H9 (cell line): ENCODE measurements at regions not wholly inside any gene's neighbourhood (a gene's known extent, or its start where the extent isn't known, plus 50 kb on each side); places are given as distances from the start of the nearest gene placed in this dataset.

ENCODE experiments used
- DNase-seq: peaks from one replicate; pipeline ENCODE4 v3.0.0-alpha.2; 2017
- H2AFZ ChIP-seq: one replicate; pipeline ENCODE4 v1.6.1; 2013; ENCODE audit warnings: mild to moderate bottlenecking, low read length, control low read depth, moderate library complexity
- H2AK5ac ChIP-seq: 2 replicates; pipeline ENCODE4 v1.6.1; 2013; ENCODE audit warnings: low read length, control low read depth, mixed read lengths; ENCODE audit not compliant: insufficient read length
- H2BK120ac ChIP-seq: one replicate; pipeline ENCODE4 v1.6.1; 2013; ENCODE audit warnings: low read depth, mild to moderate bottlenecking, low read length, control low read depth, inconsistent platforms; ENCODE audit not compliant: poor library complexity, severe bottlenecking
- H2BK12ac ChIP-seq: 2 replicates; pipeline ENCODE4 v1.6.1; 2013; ENCODE audit warnings: low read length, control low read depth, mixed read lengths, low read depth; ENCODE audit not compliant: insufficient read length
- H2BK15ac ChIP-seq: 2 replicates; pipeline ENCODE4 v1.6.1; 2013; ENCODE audit warnings: low read depth, low read length, control low read depth
- H2BK20ac ChIP-seq: one replicate; pipeline ENCODE4 v1.6.1; 2013; ENCODE audit warnings: low read depth, mild to moderate bottlenecking, low read length, control low read depth, inconsistent platforms; ENCODE audit not compliant: poor library complexity, severe bottlenecking
- H2BK5ac ChIP-seq: 2 replicates; pipeline ENCODE4 v1.6.1; 2013; ENCODE audit warnings: low read length, control low read depth, mixed read lengths; ENCODE audit not compliant: insufficient read length
- H3K14ac ChIP-seq: 2 replicates; pipeline ENCODE4 v1.6.1; 2013; ENCODE audit warnings: low read length, control low read depth; ENCODE audit not compliant: insufficient read depth
- H3K18ac ChIP-seq: 2 replicates; pipeline ENCODE4 v1.6.1; 2013; ENCODE audit warnings: low read depth, mild to moderate bottlenecking, mixed read lengths, low read length, control low read depth; ENCODE audit not compliant: insufficient read length
- H3K23ac ChIP-seq: 2 replicates; pipeline ENCODE4 v1.6.1; 2013; ENCODE audit warnings: low read length, control low read depth, mixed read lengths, low read depth; ENCODE audit not compliant: insufficient read length
- H3K23me2 ChIP-seq: 2 replicates; pipeline ENCODE4 v1.6.1; 2013; ENCODE audit warnings: low read depth, mild to moderate bottlenecking, mixed read lengths, low read length, control low read depth; ENCODE audit not compliant: insufficient read length, poor library complexity, severe bottlenecking
- H3K27ac ChIP-seq: 2 replicates; pipeline ENCODE4 v1.5.1; 2013; ENCODE audit warnings: low read length, control low read depth, mixed read lengths, low read depth; ENCODE audit not compliant: insufficient read length
- H3K27me3 ChIP-seq: 2 replicates; pipeline ENCODE4 v1.6.1; 2013; ENCODE audit warnings: low read length, control low read depth, inconsistent platforms; ENCODE audit not compliant: insufficient read depth
- H3K4ac ChIP-seq: 2 replicates; pipeline ENCODE4 v1.6.1; 2013; ENCODE audit warnings: low read depth, mild to moderate bottlenecking, control low read depth, inconsistent platforms, low read length, moderate library complexity
- H3K4me1 ChIP-seq: 2 replicates; pipeline ENCODE4 v1.6.1; 2013; ENCODE audit warnings: low read length, control low read depth, inconsistent platforms; ENCODE audit not compliant: insufficient read depth
- H3K4me2 ChIP-seq: 2 replicates; pipeline ENCODE4 v1.6.1; 2013; ENCODE audit warnings: low read length, control low read depth, mixed read lengths; ENCODE audit not compliant: insufficient read length, insufficient read depth
- H3K56ac ChIP-seq: 2 replicates; pipeline ENCODE4 v1.6.1; 2013; ENCODE audit warnings: low read depth, mild to moderate bottlenecking, mixed read lengths, low read length, control low read depth; ENCODE audit not compliant: insufficient read length
- H3K79me1 ChIP-seq: 2 replicates; pipeline ENCODE4 v1.6.1; 2013; ENCODE audit warnings: low read depth, mild to moderate bottlenecking, moderate library complexity, low read length, control low read depth, inconsistent platforms; ENCODE audit not compliant: insufficient read depth, poor library complexity, severe bottlenecking
- H3K79me2 ChIP-seq: 2 replicates; pipeline ENCODE4 v1.6.1; 2013; ENCODE audit warnings: low read length, control low read depth, inconsistent platforms; ENCODE audit not compliant: insufficient read depth
- H3K9ac ChIP-seq: 2 replicates; pipeline ENCODE4 v1.6.1; 2013; ENCODE audit warnings: low read length, control low read depth, mixed read lengths; ENCODE audit not compliant: insufficient read length; ENCODE audit errors: extremely low read depth
- H3K9me3 ChIP-seq: one replicate; pipeline ENCODE4 v1.6.1; 2013; ENCODE audit warnings: low read depth, low read length, inconsistent platforms; ENCODE audit not compliant: control insufficient read depth
- H3T11ph ChIP-seq: one replicate; pipeline ENCODE4 v1.6.1; 2013; ENCODE audit warnings: mild to moderate bottlenecking, low read length, control low read depth, inconsistent platforms
- H4K20me1 ChIP-seq: one replicate; pipeline ENCODE4 v1.6.1; 2013; ENCODE audit not compliant: control insufficient read depth, insufficient read length, insufficient read depth
- H4K5ac ChIP-seq: 2 replicates; pipeline ENCODE4 v1.6.1; 2013; ENCODE audit warnings: low read depth, mild to moderate bottlenecking, mixed read lengths, low read length, control low read depth; ENCODE audit not compliant: insufficient read length
- H4K8ac ChIP-seq: replicated peaks from 2 replicates; pipeline ENCODE4 v1.6.1; 2013; ENCODE audit warnings: low read length, control low read depth, mixed read lengths, low read depth; ENCODE audit not compliant: insufficient read length
- H4K91ac ChIP-seq: 2 replicates; pipeline ENCODE4 v1.6.1; 2013; ENCODE audit warnings: low read depth, mild to moderate bottlenecking, moderate library complexity, mixed read lengths, low read length, control low read depth; ENCODE audit not compliant: insufficient read length
- H3K27ac Mint-ChIP-seq, 3 experiments: 2 replicates in 2 of 3; 3 replicates in 1 of 3; pipeline ENCODE4 v1.8.0; 2020 to 2021; ENCODE audit warnings: mixed read lengths in 3 of 3, mild to moderate bottlenecking in 1 of 3, moderate library complexity in 1 of 3
- H3K27me3 Mint-ChIP-seq: 2 replicates; pipeline ENCODE4 v1.8.0; 2021; ENCODE audit warnings: low read depth, mild to moderate bottlenecking, moderate library complexity, mixed read lengths
- H3K36me3 Mint-ChIP-seq, 3 experiments: 2 replicates in 2 of 3; 3 replicates in 1 of 3; pipeline ENCODE4 v1.8.0; 2020 to 2021; ENCODE audit warnings: low read depth in 3 of 3, mixed read lengths in 3 of 3; ENCODE audit not compliant: insufficient read depth in 1 of 3
- H3K4me1 Mint-ChIP-seq, 2 experiments: 2 replicates each; pipeline ENCODE4 v1.8.0; 2020; ENCODE audit warnings: mixed read lengths in 2 of 2
- H3K4me3 Mint-ChIP-seq, 2 experiments: 2 replicates in 1 of 2; 3 replicates in 1 of 2; pipeline ENCODE4 v1.8.0; 2020 to 2021; ENCODE audit warnings: mild to moderate bottlenecking in 2 of 2, mixed read lengths in 2 of 2, moderate library complexity in 1 of 2
- H3K9me3 Mint-ChIP-seq, 2 experiments: 2 replicates in 1 of 2; 3 replicates in 1 of 2; pipeline ENCODE4 v1.8.0; 2020; ENCODE audit warnings: mild to moderate bottlenecking in 2 of 2, mixed read lengths in 2 of 2, moderate library complexity in 1 of 2
- WGBS: extraction: QIAGEN DNeasy Blood & Tissue Kit; methylation state at CpG from one replicate; pipeline ENCODE4 v1.1.7; 2013; ENCODE audit warnings: missing lambda C conversion rate, low lambda C conversion rate, mixed read lengths; ENCODE audit not compliant: insufficient read length; ENCODE audit errors: extremely low coverage; 5-methylcytosine and 5-hydroxymethylcytosine counted together
- TF ChIP-seq, protein P1 (sequence below): fragments of 200-600 bp; sonication (generic); conservative IDR thresholded peaks from 3 replicates; pipeline ENCODE4 v1.8.0; 2021; ENCODE audit warnings: antibody characterized with exemption, mild to moderate bottlenecking

DNA sequence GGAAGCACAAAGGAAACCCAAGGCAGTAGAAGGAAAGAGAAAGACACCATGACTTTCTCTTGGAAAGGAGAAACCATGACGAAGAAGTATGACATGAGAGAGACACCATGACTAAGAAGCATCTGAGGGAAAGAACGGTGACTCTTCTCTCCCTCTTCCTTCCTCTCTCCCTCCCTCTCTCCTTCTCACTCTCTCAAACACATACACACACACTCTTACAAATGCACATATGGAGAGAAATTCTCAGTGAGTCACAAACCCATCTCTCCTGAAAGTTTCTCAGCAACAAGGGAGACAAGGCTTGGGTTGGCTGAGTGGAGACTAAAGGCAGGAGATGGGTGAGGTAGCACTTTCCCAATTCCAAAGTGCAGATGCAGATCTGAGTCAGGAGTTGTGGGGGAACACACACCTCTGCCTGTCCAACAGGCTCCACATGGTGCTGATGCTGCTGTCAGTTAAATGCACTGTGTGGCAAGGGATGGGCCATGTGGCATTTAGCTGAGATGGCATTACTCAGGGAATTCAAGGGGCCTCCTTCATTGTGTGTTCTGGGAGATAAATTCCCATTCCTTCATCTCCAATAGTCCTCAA, 336.7 kb upstream of the C16orf82 start:
- no peak overlapping the region for H3K4ac ChIP-seq
- no peak overlapping the region for H3K23ac ChIP-seq
- H3T11ph ChIP-seq = no peak overlapping the region
- no peaks in the 10 kb centered on the region for H3K4me1 ChIP-seq
- H2BK15ac ChIP-seq = no peak overlapping the region
- H3K23me2 ChIP-seq = no peaks in the 10 kb centered on the region
- H3K14ac ChIP-seq = no peak overlapping the region
- peaks cover 17% of the 10 kb centered on the region for H3K27me3 Mint-ChIP-seq
- no peak overlapping the region for H3K4me2 ChIP-seq
- no peaks in the 10 kb centered on the region for H3K4me1 Mint-ChIP-seq
- H4K91ac ChIP-seq = no peak overlapping the region
- H2BK12ac ChIP-seq = no peak overlapping the region
- no peak for DNase-seq
- peaks cover 0 to 2% of the 10 kb centered on the region in 2 experiments; a peak in 1 of 5 replicates for H3K9me3 Mint-ChIP-seq
- H4K20me1 ChIP-seq = no peaks in the 10 kb centered on the region
- H3K27ac ChIP-seq = no peak overlapping the region
- no peak overlapping the region for H4K5ac ChIP-seq
- no peaks in the 10 kb centered on the region; a peak in 1 of 7 replicates for H3K36me3 Mint-ChIP-seq
- H3K27me3 ChIP-seq = no peaks in the 10 kb centered on the region
- no peak overlapping the region for H3K4me3 Mint-ChIP-seq
- H2AK5ac ChIP-seq = no peak overlapping the region
- no peak overlapping the region for H3K27ac Mint-ChIP-seq
- H3K56ac ChIP-seq = no peak overlapping the region
- no peak overlapping the region for H3K9ac ChIP-seq
- H2BK20ac ChIP-seq = no peak overlapping the region
- H3K18ac ChIP-seq = no peak overlapping the region
- H2BK5ac ChIP-seq = no peak overlapping the region
- H2AFZ ChIP-seq = no peak overlapping the region
- no peaks in the 10 kb centered on the region for H3K9me3 ChIP-seq
- no peaks in the 10 kb centered on the region for H3K79me2 ChIP-seq
- H2BK120ac ChIP-seq = no peak overlapping the region
- no peaks in the 10 kb centered on the region for H3K79me1 ChIP-seq
- no CpG with 5 or more reads among the region's 2 CpGs for WGBS
- no peak overlapping the region for H4K8ac ChIP-seq
- TF ChIP-seq, protein P1, sequence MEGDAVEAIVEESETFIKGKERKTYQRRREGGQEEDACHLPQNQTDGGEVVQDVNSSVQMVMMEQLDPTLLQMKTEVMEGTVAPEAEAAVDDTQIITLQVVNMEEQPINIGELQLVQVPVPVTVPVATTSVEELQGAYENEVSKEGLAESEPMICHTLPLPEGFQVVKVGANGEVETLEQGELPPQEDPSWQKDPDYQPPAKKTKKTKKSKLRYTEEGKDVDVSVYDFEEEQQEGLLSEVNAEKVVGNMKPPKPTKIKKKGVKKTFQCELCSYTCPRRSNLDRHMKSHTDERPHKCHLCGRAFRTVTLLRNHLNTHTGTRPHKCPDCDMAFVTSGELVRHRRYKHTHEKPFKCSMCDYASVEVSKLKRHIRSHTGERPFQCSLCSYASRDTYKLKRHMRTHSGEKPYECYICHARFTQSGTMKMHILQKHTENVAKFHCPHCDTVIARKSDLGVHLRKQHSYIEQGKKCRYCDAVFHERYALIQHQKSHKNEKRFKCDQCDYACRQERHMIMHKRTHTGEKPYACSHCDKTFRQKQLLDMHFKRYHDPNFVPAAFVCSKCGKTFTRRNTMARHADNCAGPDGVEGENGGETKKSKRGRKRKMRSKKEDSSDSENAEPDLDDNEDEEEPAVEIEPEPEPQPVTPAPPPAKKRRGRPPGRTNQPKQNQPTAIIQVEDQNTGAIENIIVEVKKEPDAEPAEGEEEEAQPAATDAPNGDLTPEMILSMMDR = no peak
